Fibroblast of villous mesenchyme (primary cell): ENCODE measurements at regions not wholly inside any gene's neighbourhood (a gene's known extent, or its start where the extent isn't known, plus 50 kb on each side); places are given as distances from the start of the nearest gene placed in this dataset.
"Not testable (repeated sequence)": the region's sequence is repeated elsewhere in the genome, so short reads cannot be mapped to it uniquely, and the experiment has no call there.

Experiments used
- DNase-seq: peaks from one replicate; pipeline ENCODE4 v3.0.0-alpha.2; 2010; ENCODE audit warnings: low read depth
- H3K4me3 ChIP-seq: 2 replicates; pipeline ENCODE4 v1.5.1; 2011; ENCODE audit warnings: low read depth, mild to moderate bottlenecking, low read length
- TF ChIP-seq, protein P1 (sequence below): IDR thresholded peaks from 2 replicates; pipeline ENCODE4 v1.5.1; 2012; ENCODE audit warnings: low read depth, mild to moderate bottlenecking, low read length; ENCODE audit not compliant: insufficient read depth

DNA sequence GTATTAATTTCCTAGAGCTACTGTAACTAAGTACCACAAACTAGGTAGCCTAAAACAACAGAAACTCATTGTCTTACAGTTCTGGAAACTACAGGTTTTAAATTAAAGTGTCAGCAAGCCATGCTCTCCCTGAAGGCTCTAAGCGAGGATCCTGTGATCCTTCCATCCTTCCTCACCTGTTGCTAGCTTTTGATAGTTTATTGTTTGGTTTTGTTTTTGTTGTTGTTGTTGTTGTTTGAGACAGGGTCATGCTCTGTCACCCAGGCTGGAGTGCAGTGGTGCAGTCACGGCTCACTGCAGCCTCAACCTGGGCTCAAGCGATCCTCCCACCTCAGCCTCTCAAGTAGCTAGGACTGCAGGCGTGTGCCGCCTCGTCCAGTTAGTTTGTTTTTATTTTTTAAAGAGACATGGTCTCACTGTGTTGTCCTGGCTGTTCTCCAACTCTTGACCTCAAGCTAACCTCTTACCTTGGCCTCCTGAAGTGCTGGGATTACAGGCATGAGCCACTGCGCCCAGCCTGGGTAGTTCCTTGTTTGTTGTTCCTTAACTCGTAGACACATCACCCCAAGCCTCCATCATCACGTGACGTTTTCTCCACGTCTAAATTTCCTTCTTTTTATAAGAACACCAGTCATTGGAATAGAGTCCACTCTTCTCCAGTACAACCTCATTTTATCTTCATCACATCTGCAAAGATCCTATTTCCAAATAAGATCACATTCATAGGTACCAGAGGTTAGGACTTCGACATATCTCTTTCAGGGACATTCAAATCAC is 109.1 kb downstream of the AKR1D1 start:
- no peak overlapping the region for H3K4me3 ChIP-seq
- no peak for DNase-seq
- TF ChIP-seq, protein P1, sequence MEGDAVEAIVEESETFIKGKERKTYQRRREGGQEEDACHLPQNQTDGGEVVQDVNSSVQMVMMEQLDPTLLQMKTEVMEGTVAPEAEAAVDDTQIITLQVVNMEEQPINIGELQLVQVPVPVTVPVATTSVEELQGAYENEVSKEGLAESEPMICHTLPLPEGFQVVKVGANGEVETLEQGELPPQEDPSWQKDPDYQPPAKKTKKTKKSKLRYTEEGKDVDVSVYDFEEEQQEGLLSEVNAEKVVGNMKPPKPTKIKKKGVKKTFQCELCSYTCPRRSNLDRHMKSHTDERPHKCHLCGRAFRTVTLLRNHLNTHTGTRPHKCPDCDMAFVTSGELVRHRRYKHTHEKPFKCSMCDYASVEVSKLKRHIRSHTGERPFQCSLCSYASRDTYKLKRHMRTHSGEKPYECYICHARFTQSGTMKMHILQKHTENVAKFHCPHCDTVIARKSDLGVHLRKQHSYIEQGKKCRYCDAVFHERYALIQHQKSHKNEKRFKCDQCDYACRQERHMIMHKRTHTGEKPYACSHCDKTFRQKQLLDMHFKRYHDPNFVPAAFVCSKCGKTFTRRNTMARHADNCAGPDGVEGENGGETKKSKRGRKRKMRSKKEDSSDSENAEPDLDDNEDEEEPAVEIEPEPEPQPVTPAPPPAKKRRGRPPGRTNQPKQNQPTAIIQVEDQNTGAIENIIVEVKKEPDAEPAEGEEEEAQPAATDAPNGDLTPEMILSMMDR, result no peak

DNA sequence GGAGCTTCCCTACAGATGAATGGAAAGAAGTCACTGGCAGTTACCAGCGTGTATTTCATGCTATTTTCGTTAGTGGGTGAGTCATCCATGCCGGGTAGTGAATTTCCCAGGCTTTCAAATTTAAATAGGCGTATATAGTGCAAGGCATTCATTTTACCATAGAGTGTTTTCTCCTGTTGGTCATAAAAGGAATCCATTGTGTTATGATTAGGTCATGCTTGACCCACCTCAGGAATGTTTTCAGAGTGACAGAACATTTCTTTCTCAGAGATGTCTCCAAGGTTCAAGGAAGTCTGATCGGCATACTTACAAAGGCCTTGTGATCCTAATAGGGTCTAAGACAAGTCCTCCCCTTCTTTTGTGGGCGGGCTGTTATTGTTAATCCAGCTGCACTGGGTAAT is 110.7 kb downstream of the AKR1D1 start:
- TF ChIP-seq, protein P1, result no peak
- DNase-seq, result peak; percentile 83
- no peak overlapping the region for H3K4me3 ChIP-seq

DNA sequence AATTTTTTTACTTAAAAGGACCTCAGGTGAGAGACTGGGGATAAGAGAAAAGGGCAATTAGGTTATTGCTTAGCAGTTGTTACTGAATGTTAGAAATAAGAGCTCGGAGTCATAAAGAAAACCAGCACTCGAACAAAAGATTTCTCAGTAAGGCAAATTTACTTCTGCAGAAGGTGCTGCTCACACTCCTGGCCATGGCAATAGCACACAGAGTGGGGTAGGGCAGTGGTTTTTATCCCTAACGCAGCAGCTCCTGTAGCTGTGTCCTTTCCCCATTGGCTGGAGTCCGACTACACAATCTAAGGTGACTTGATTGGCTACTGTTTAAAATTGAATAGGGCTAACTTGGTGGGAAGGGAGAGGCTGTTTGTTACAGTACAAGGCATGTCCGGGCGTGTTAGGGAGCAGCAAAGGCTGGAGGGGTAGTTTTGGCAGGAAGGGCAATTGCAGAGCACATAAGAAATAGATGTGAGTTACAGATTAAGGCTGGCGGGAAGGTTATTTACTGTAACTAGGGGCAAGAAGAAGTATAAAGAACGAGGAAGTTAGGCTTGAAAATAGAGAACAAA is 112.1 kb downstream of the AKR1D1 start:
- TF ChIP-seq, protein P1, result no peak
- no peak overlapping the region for H3K4me3 ChIP-seq
- DNase-seq, result no peak

DNA sequence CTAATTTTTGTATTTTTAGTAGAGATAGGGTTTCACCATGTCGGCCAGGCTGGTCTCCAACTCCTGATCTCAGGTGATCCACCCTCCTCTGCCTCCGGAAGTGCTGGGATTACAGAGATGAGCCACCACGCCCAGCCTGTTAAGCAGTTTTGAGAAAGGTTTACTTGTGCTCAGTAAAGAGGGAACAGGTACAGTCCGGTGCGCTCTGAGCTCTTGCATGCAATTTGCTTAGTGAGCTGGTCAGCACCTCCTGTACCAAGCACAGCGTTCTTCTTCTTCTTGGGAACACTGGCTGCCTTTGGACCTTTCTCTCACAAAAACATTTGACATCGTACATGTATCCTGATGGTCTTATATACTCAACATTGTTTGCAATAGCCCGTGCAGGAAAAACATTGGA is 118.3 kb downstream of the AKR1D1 start:
- TF ChIP-seq, protein P1, result no peak
- no peak overlapping the region for H3K4me3 ChIP-seq
- DNase-seq, result no peak

DNA sequence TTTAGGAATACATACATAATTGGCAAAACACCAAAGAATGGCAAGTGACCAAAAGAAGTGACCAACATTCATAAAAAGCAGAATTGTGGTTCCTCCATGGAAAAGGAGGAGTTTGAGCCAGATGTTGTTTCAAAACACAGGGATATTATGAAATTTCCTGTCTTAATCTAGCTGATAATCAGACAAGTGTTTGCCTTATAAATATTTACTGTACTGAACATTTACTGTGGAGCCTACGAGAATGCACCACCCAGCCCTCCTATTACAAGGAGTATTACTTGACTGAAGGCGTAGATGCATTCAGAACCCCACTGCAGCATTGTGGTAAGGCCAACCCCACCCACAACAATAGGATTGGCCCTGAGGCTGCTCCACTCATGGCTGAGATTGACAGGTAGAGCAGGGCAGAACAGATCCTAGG is 118.9 kb downstream of the AKR1D1 start:
- peak; percentile 85 for DNase-seq
- no peak overlapping the region for H3K4me3 ChIP-seq
- TF ChIP-seq, protein P1, result no peak

DNA sequence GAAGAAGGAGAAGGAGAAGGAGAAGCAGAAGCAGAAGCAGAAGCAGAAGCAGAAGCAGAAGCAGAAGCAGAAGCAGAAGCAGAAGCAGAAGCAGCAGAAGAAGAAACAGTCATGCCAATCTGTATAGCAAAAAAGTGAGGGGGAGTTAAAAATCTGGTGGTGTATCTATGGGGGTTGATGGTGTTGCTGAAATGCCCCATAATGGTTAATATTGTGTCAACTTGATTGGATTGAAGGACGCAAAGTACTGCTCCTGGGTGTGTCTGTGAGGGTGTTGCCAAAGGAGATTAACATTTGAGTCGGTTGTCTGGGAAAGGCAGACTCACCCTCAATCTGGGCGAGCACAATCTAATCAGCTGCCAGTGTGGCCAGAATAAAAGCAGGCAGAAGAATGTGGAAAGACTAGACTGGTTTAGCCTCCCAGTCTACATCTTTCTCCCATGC is 120.3 kb downstream of the AKR1D1 start:
- DNase-seq, result peak; percentile 64
- not testable (repeated sequence) for H3K4me3 ChIP-seq

DNA sequence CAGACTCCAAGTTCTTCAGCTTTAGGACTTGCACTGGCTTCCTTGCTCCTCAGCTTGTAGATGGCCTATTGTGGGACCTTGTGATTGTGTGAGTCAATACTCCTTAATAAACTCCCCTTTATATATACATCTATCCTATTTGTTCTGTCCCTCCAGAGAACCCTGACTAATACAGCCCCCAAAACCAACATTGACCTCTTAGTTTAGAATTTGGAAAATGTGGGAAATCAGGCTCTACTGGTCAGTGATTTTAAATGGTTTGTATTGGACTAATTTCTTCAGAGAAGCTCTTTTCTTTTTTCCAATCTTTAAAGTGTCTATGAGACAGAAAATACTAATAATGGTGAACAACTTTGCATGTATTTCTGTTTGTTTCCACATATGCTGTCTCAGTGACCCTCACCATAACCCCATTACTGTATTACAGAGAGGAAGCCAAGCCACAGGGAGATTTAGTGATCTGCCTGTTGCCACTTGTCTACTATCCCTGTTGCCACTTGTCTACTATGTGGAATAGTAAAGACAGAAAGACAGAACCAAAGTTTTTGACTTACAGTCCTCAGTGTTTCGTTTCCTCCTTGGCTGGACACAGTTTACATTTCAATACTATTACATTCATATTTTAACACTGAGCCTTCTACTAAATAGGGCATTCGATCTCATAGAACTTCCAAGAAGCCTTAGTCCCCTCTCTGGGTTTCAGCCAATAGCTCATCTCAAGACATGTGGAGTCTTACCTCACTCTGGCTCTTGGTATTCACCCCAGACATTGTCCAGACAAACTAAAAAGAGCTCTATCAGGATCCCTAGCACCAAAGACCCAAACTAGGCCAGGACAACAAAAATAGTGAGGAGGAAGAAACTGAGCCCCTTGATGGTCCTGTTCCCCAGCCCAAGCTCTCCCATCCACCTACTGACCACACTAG is 121.0 kb downstream of the AKR1D1 start:
- no peak overlapping the region for H3K4me3 ChIP-seq
- TF ChIP-seq, protein P1, result no peak

More for the DNA sequence above, 121.0 kb downstream of the AKR1D1 start:
- peak; percentile 48 for DNase-seq
